ENCODE measurements at regions not wholly inside any gene's neighbourhood (a gene's known extent, or its start where the extent isn't known, plus 50 kb on each side); places are given as distances from the start of the nearest gene placed in this dataset.

GRCh38 chr11:93074352-93074751 lies 104.9 kb downstream of the MTNR1B start:
- TF ChIP-seq CTCF (IDR thresholded peaks at IDR 0.05) (no peak), POLR2A (IDR thresholded peaks at IDR 0.05) (no peak)
